ENCODE measurements at regions not wholly inside any gene's neighbourhood (a gene's known extent, or its start where the extent isn't known, plus 50 kb on each side); places are given as distances from the start of the nearest gene placed in this dataset.

DNA sequence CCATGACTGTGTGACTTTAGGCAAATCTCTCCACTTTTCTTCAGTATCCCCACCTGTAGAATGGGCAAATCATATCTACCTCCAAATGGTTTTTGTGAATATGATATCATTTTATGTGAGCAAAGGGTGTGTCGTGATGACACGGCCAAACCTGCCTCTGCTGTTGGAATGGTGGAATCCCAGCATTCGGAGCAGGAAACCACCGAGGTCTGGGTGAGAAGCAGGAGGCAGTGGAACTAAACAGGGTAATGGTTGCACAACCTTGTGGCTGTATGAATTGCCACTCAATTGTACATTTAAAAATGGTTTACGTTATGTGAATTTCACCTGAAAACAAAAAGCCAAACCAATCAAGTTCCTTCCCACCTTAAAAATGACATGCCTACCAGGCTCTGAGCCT lies 131.4 kb upstream of the ZMIZ1 start:
- POLR2A ChIA-PET: interaction anchor here (1.4 kb wide), 1 partner anchor 36 kb away, joined by 3 read pairs; no protein-coding TSS in a partner anchor
- ATAC-seq (ENCODE audit: low read depth) (no peak), DNase-seq (no peak)
- no peaks in the 10 kb centered on the region for H3K4me1 Mint-ChIP-seq
- H3K4me3 Mint-ChIP-seq: no peak overlapping the region
- H3K27me3 Mint-ChIP-seq: no peaks in the 10 kb centered on the region
- no peaks in the 10 kb centered on the region for H3K9me3 Mint-ChIP-seq
- H3K27ac Mint-ChIP-seq: no peak overlapping the region
- no peaks in the 10 kb centered on the region for H3K36me3 Mint-ChIP-seq

DNA sequence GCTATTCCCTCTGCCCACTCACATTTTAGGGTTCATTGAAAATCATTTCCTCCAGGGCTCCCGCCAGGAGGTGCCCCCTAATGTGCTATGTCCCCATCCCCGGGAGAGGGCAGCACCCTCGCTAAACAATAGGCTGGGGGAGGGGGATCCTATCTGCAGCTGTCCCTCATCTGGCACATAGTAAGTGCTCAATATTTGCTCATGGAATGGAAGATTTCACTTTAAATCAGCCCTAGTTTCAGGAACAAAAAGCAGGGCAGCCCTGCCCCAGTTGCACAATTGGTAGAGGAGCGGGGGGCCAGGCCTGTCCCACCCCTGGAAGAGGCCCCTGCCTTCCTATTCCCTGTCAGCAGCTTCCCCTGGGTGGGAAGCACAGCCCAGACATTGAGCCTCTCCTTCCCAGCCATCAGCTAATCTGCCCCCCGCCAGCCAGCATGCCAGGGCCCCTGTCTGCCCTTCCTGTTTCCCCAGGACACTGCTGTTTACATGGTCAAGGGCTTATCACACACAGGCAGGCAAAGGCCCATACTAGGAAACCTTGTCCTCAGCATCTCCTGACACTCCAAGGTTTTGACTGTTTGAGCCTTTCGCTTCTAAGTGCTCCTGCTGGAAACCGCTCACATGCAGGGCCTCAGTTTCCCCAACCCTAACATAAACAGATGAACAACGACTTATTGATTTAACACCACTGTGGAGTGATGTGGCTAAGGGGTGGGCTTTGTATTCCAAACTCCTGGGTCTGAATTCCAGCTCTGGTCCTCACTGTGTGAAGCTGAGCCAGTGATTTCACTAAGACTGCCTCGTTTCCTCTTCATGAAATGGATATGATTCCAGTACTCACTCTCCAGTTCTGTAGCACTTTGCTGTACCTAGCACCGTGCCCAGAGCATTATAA lies 130.7 kb upstream of the ZMIZ1 start:
- Mint-ChIP-seq H3K4me3 (no peak overlapping the region), H3K4me1 (no peaks in the 10 kb centered on the region), H3K27me3 (no peaks in the 10 kb centered on the region), H3K36me3 (no peaks in the 10 kb centered on the region), H3K9me3 (peaks cover 2% of the 10 kb centered on the region), H3K27ac (no peak overlapping the region)
- POLR2A ChIA-PET: interaction anchor here (0.5 to 1.4 kb wide), 2 partner anchors 35 to 264 kb away, joined by 3 to 5 read pairs; no protein-coding TSS in a partner anchor
- no peak for DNase-seq
- ATAC-seq (ENCODE audit: low read depth): peak; percentile 31

DNA sequence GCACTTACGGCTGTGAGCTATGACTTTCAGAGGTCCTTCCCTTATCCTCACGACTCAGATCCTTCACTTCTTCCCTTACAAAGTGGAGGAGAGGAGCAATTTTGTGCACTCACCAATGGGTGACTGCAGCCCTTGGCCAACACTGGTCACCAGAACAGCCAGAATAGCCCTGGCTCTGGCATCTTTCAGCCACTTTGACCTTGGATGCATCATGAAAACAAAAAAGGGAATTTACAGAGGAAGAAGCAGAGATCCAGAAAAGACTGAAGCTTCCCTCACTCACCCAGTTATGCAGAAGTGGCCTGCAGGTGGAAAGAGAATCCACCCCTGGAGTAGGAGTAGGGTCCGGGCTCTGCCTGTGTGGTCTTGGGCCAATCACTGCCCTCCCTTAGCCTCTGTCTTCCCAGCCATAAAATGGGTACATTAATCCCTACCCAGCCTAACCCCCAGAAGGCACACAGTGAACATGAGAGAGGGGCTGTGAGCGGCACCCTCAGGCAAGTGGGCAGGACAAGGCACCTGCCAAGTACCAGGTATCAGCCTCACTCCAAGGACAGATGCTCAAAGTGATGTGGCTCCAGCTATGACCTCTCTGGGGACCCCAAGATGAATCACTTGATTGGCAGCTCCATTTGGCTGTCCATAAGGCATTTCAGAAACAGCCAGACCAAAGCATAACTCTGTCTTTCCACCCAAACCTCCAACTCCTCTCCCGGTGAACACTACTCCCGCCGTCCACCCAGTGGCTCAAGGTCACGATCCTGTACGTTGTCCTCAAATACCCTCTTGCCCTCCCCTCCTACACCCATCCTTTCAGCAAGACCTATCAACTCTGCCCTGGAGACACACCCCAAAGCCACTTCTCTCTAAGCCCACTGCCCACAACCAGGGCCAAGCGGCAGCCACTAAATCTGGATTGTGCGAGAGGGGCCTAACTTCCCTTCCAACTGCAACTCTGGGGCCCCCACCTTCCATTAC lies 129.8 kb upstream of the ZMIZ1 start:
- Mint-ChIP-seq H3K4me3 (no peak overlapping the region), H3K27me3 (no peaks in the 10 kb centered on the region), H3K27ac (no peak overlapping the region), H3K9me3 (peaks cover 2% of the 10 kb centered on the region), H3K36me3 (no peaks in the 10 kb centered on the region), H3K4me1 (no peaks in the 10 kb centered on the region)
- DNase-seq (no peak), ATAC-seq (ENCODE audit: low read depth) (no peak)
- POLR2A ChIA-PET: interaction anchor here (0.5 to 1.4 kb wide), 2 partner anchors 35 to 263 kb away, joined by 3 to 5 read pairs; no protein-coding TSS in a partner anchor

DNA sequence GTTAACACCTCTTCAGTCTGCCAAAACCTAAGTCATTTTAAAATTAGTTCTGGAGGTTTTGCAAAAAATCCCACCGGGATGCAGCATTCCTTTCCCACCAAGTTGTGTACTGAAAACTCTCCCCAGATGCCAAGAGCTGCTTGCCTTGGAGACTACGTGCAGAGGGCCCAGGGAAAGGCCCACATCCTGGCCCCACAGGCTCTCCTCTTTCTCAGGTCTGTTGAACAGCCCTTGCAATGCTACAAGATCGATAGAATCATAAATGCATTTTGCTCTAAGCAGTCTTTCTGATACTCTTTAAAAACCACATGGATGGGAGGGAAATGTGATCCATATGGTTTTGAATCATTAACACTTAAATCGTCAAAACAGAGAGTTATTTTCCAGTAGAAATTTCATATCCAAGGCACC lies 126.7 kb upstream of the ZMIZ1 start:
- DNase-seq: no peak
- peaks cover 2% of the 10 kb centered on the region for H3K9me3 Mint-ChIP-seq
- H3K36me3 Mint-ChIP-seq: no peaks in the 10 kb centered on the region
- POLR2A ChIA-PET: no interaction called here
- ATAC-seq (ENCODE audit: low read depth): no peak
- H3K4me3 Mint-ChIP-seq: no peak overlapping the region
- H3K27me3 Mint-ChIP-seq: peaks cover 2% of the 10 kb centered on the region
- H3K27ac Mint-ChIP-seq: no peak overlapping the region
- H3K4me1 Mint-ChIP-seq: no peaks in the 10 kb centered on the region

DNA sequence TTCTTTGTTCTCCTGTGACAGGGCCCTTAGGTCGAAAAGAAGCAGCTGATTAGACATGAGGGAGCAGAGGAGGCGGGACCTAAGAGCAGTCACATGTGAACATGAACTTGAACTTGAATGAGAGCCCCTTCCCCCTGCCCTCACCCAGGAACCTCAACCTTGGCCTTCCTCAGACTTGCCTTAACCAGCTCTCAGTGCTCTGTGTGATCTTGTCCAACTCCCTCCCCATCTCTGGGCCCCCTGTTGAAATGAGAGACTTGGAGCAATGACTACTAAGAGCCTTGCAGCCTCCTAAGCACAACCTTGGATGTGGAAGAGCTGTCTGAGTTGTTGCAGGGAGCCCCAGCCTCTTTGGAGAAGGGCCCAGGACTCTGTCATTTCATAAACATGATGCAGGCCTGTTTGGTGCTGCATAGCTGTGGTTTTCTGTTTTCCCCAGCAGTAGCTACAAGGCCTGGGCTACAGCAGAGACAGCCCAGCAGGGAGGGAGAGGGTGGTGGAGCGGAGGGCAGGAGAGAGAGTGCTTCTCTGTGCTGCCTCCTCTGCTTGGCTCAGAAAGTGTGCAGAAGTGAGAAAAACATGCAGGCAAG lies 123.9 kb upstream of the ZMIZ1 start:
- Mint-ChIP-seq H3K27ac (no peak overlapping the region), H3K4me3 (no peak overlapping the region), H3K27me3 (peaks cover 2% of the 10 kb centered on the region), H3K9me3 (peaks cover 2% of the 10 kb centered on the region), H3K36me3 (no peaks in the 10 kb centered on the region), H3K4me1 (no peaks in the 10 kb centered on the region)
- POLR2A ChIA-PET: no interaction called here
- peak; percentile 22 for ATAC-seq (ENCODE audit: low read depth)
- no peak for DNase-seq

DNA sequence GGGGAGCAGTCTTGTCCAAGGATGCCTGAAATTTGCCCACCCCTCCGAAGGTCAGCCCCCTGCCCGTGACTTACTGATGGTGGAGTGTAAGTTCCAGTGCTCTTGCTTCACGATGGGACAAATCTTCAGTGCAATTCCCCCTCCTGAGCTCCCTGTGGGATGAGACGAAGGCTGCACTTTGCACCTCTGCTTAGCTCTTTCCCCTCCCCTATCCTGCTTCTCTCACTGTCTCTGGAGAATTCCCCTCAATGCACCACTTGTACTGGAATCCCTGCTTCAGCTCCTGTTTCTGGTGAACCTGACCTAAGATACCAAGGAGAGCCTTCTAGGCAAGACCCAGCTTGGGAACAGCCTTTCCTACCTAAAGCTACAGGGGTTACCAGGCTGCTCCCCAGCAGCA lies 122.9 kb upstream of the ZMIZ1 start:
- Mint-ChIP-seq H3K4me3 (no peak overlapping the region), H3K4me1 (no peaks in the 10 kb centered on the region), H3K27me3 (peaks cover 2% of the 10 kb centered on the region)

DNA sequence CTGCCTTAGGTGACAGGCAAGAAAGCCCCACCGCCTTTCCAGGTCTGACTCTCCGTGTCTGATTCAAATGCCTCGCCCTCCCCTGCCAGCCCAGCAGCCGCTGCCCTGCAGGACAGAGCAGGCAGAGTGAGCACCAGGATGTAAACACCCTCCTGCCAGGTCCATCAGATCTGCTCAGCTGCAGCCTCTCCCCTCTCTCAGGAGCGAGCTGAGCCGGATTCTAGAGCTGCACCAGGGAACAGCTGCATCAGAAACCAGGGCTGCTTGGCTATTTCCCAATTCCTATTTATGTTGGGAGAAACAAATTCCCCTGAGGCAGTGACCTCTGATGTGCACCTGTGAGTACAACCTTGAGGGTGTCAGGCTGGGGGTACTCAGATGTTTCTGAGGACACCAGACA lies 121.5 kb upstream of the ZMIZ1 start:
- POLR2A ChIA-PET: no interaction called here
- DNase-seq (no peak), ATAC-seq (ENCODE audit: low read depth) (no peak)
- Mint-ChIP-seq H3K36me3 (no peaks in the 10 kb centered on the region), H3K27me3 (peaks cover 2% of the 10 kb centered on the region), H3K4me1 (no peaks in the 10 kb centered on the region), H3K4me3 (no peak overlapping the region), H3K9me3 (peaks cover 2% of the 10 kb centered on the region), H3K27ac (no peak overlapping the region)

More for the DNA sequence above, 122.9 kb upstream of the ZMIZ1 start:
- DNase-seq: no peak
- no peak overlapping the region for H3K27ac Mint-ChIP-seq
- POLR2A ChIA-PET: no interaction called here
- peaks cover 2% of the 10 kb centered on the region for H3K9me3 Mint-ChIP-seq
- ATAC-seq (ENCODE audit: low read depth): no peak
- no peaks in the 10 kb centered on the region for H3K36me3 Mint-ChIP-seq

DNA sequence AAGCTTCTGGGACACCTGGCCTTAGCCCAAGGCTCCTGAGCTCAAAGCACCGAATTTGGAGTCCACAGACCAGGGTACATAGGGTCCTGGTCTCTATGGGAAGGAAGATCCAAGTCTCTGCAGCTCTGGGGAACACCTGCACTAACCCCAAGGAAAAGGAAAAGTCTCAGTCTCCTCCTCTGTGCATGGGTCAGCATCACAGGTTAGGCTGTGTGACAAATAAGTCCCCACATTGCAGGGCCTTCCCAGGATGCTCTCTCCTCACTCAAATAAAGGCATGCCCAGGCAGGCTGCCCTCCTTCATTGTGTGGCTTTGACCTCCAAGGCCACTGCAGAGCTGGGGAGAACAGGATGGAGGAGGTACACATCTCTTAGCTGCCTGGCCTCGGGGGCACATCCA lies 121.0 kb upstream of the ZMIZ1 start:
- POLR2A ChIA-PET: no interaction called here
- Mint-ChIP-seq H3K36me3 (no peaks in the 10 kb centered on the region), H3K4me3 (no peak overlapping the region), H3K27me3 (peaks cover 2% of the 10 kb centered on the region), H3K27ac (no peak overlapping the region), H3K9me3 (peaks cover 2% of the 10 kb centered on the region), H3K4me1 (no peaks in the 10 kb centered on the region)
- ATAC-seq (ENCODE audit: low read depth): no peak
- DNase-seq: no peak

DNA sequence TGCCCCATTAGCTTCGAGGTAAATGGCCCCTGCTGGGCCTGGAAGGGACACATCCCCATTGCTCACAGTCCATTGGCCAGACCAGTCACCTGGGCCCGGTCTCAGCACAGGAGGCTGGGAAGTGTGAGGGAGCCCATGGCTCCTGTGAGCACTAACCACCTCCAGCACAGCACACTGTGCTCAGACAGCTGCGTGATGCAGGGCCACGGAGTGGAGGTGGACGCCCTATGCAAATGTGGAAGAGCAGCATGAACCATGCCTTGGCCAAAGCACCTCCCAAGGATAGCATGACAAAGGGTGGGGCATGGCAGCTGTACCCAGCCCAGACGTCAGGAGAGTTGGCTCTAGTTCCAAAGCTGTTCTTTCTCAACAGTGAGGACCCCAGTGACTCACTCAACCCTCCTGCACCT lies 120.1 kb upstream of the ZMIZ1 start:
- Mint-ChIP-seq H3K27me3 (peaks cover 2% of the 10 kb centered on the region), H3K27ac (no peak overlapping the region), H3K9me3 (no peaks in the 10 kb centered on the region), H3K36me3 (no peaks in the 10 kb centered on the region), H3K4me1 (no peaks in the 10 kb centered on the region), H3K4me3 (no peak overlapping the region)
- DNase-seq (no peak), ATAC-seq (ENCODE audit: low read depth) (no peak)
- POLR2A ChIA-PET: no interaction called here

DNA sequence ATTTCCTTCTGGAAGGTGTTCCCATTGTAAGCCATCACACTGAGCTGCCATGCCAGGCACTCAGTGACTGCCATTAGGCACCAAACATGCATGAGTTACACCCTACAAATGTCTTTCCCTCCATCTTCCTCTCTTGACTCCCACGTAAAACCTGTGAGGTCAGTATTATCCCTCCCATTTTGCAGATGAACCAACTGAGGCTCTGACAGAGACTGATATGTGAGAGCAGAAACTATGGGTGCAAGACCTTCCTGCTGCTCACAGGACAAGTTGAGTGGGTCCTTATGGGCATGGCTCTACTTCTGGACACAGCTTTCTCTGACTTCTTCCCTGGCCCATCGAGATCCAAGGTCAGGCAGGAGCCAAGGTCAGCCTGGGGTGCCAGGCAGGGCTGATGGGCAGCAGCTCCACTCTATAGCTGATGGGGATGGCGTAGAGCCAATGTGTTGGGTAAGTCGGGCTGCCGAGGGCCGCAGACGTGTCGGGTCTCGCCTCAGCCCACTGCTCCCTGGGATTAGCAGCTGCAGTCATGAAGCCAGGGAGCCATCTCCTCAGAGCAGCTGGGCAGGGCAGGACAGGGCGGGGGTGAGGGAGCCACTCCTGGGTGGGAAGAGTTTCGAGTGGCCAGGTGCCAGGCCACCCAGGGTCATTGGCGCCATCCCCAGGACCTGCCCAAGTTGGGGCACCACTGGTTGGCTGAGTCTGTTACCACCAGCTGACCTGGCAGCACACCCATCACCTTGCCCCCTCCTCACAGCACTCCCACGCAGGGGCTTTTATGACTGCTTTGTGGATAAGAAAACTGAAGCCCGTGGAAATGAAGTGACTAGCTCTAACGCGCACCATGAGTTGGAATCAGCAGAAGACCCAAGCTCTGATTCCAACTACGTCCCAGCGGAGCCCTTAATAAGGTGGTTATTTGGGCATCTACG lies 117.8 kb upstream of the ZMIZ1 start:
- DNase-seq (no peak), ATAC-seq (ENCODE audit: low read depth) (no peak)
- H3K36me3 Mint-ChIP-seq: no peaks in the 10 kb centered on the region
- H3K27me3 Mint-ChIP-seq: peaks cover under 1% of the 10 kb centered on the region
- H3K27ac Mint-ChIP-seq: no peak overlapping the region
- no peaks in the 10 kb centered on the region for H3K4me1 Mint-ChIP-seq
- no peak overlapping the region for H3K4me3 Mint-ChIP-seq
- POLR2A ChIA-PET: no interaction called here
- H3K9me3 Mint-ChIP-seq: no peaks in the 10 kb centered on the region

DNA sequence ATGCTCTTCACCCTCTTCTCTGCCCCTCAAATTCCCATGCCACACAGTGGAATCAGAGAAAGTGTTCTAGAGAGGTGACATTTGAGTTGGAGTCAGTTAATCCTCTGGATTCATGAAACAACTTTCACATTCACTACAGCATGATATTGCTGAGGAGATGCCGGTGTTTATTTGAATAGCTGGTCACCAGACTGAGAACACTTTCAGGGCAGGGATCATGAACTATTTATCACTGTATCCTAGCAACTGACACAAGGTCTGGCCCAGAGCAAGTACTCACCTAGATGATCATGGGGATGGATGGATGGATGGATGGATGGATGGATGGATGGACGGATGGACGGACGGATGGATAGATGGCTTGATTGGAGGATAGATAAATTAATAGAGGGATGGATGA lies 116.7 kb upstream of the ZMIZ1 start:
- no peaks in the 10 kb centered on the region for H3K4me1 Mint-ChIP-seq
- no peaks in the 10 kb centered on the region for H3K9me3 Mint-ChIP-seq
- no peaks in the 10 kb centered on the region for H3K36me3 Mint-ChIP-seq
- no peaks in the 10 kb centered on the region for H3K27me3 Mint-ChIP-seq
- no peak for DNase-seq
- POLR2A ChIA-PET: no interaction called here
- no peak overlapping the region for H3K27ac Mint-ChIP-seq
- ATAC-seq (ENCODE audit: low read depth): no peak
- H3K4me3 Mint-ChIP-seq: no peak overlapping the region

DNA sequence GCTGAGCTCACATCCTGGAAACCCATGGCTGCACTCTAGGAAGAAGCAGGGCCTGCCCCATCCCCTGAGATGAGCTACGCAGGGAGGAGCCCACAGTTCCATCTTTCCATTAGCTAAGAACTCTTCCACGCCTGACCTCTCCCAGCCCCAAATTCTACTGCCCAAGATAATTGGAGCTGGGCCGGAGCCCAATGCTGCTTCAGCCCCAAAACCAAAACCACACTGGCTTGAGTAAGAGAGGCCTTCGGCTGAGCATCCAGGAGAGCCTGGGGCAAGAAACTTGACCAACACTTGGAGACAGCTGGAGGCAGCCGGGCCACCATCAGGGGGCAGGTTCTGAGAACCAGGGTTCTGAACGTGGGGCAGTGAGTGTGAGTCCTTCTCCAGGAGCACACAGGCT lies 116.1 kb upstream of the ZMIZ1 start:
- POLR2A ChIA-PET: no interaction called here
- Mint-ChIP-seq H3K4me1 (no peaks in the 10 kb centered on the region), H3K9me3 (no peaks in the 10 kb centered on the region), H3K36me3 (no peaks in the 10 kb centered on the region), H3K4me3 (no peak overlapping the region), H3K27ac (no peak overlapping the region), H3K27me3 (no peaks in the 10 kb centered on the region)
- no peak for DNase-seq
- ATAC-seq (ENCODE audit: low read depth): no peak
